ENCODE measurements at regions not wholly inside any gene's neighbourhood (a gene's known extent, or its start where the extent isn't known, plus 50 kb on each side); places are given as distances from the start of the nearest gene placed in this dataset.

DNA sequence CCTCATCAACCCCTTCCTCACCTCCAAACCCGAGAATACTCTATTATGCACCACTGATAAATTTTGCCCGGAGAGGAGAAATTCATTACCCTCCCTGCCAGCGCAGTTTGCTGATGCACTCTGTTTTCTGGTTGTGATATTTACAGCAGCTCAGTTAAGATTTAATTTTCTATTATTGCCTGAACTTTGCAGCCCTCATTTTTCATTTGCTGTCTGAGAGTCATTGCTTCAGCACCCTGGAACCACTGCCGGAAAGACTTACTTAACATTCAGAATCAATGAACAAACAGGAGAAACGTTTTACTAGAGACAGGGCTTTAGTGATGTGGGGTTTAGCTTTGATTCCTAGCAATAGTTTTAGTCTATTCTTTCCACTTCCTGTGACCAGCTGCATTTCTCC is 56.7 kb upstream of the MAMDC2 start:
- TF ChIP-seq, protein P1, sequence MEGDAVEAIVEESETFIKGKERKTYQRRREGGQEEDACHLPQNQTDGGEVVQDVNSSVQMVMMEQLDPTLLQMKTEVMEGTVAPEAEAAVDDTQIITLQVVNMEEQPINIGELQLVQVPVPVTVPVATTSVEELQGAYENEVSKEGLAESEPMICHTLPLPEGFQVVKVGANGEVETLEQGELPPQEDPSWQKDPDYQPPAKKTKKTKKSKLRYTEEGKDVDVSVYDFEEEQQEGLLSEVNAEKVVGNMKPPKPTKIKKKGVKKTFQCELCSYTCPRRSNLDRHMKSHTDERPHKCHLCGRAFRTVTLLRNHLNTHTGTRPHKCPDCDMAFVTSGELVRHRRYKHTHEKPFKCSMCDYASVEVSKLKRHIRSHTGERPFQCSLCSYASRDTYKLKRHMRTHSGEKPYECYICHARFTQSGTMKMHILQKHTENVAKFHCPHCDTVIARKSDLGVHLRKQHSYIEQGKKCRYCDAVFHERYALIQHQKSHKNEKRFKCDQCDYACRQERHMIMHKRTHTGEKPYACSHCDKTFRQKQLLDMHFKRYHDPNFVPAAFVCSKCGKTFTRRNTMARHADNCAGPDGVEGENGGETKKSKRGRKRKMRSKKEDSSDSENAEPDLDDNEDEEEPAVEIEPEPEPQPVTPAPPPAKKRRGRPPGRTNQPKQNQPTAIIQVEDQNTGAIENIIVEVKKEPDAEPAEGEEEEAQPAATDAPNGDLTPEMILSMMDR (IDR thresholded peaks at IDR 0.05): no peak
- TF ChIP-seq POLR2A (IDR thresholded peaks at IDR 0.05): no peak

All from body of pancreas (tissue), 4 donors.